K562 (cell line): ENCODE measurements at regions not wholly inside any gene's neighbourhood (a gene's known extent, or its start where the extent isn't known, plus 50 kb on each side); places are given as distances from the start of the nearest gene placed in this dataset.

Experiments used
- EZH2 ChIP-seq: IDR thresholded peaks from 2 replicates; pipeline ENCODE4 v1.6.1; 2012; ENCODE audit warnings: low read depth, mild to moderate bottlenecking, inconsistent platforms, low read length, borderline replicate concordance
- FOS ChIP-seq: IDR thresholded peaks from 3 replicates; pipeline ENCODE4 v1.6.1; 2011; ENCODE audit not compliant: insufficient read length; ENCODE audit errors: extremely low read depth
- GATAD2A ChIP-seq: fragments of 450-650 bp; IDR thresholded peaks from 2 replicates; pipeline ENCODE4 v1.6.1; 2017
- HDAC1 ChIP-seq, 2 experiments: fragments of 450-650 bp; IDR thresholded peaks; 2 replicates each; pipeline ENCODE4 v1.6.1; 2016 to 2017; ENCODE audit warnings: inconsistent platforms in 1 of 2, mild to moderate bottlenecking in 1 of 2, moderate library complexity in 1 of 2
- KDM4B ChIP-seq, 2 experiments: fragments of 450-650 bp in 1 of 2; sonication (generic) in 1 of 2; IDR thresholded peaks; 2 replicates each; pipeline ENCODE4 v1.6.1; 2016 to 2017; ENCODE audit warnings: borderline replicate concordance in 2 of 2, antibody characterized with exemption in 1 of 2, low read depth in 1 of 2, mild to moderate bottlenecking in 1 of 2
- POLR2AphosphoS2 ChIP-seq: IDR thresholded peaks from 2 replicates; pipeline ENCODE4 v1.6.1; 2012; ENCODE audit warnings: low read length, improper control_type of control experiment
- SAFB ChIP-seq: fragments of 200-400 bp; formaldehyde crosslinking; IDR thresholded peaks from 2 replicates; pipeline ENCODE4 v1.6.1; 2017; ENCODE audit warnings: low read depth, low read length, borderline replicate concordance
- SOX6 ChIP-seq: fragments of 450-650 bp; IDR thresholded peaks from 2 replicates; pipeline ENCODE4 v1.6.1; 2014; ENCODE audit warnings: mild to moderate bottlenecking
- TF ChIP-seq, protein P1 (sequence below): sonication (generic); formaldehyde crosslinking; IDR thresholded peaks from 2 replicates; pipeline ENCODE4 v1.8.0; 2022; ENCODE audit warnings: missing genetic modification reagents, mild to moderate bottlenecking, borderline replicate concordance
- TF ChIP-seq, protein P2 (sequence below): fragments of 250-450 bp; sonication (Bioruptor Pico); IDR thresholded peaks from 2 replicates; pipeline ENCODE4 v1.5.1; 2021; ENCODE audit warnings: mild to moderate bottlenecking
- TF ChIP-seq, protein P3 (sequence below): fragments of 450-650 bp; IDR thresholded peaks from 2 replicates; pipeline ENCODE4 v1.6.1; 2017; ENCODE audit warnings: antibody characterized with exemption, mild to moderate bottlenecking
- TF ChIP-seq, protein P4 (sequence below): IDR thresholded peaks from 2 replicates; pipeline ENCODE4 v1.6.1; 2011; ENCODE audit warnings: borderline replicate concordance, low read depth, mild to moderate bottlenecking, moderate library complexity, low read length; ENCODE audit not compliant: insufficient read depth, poor library complexity, severe bottlenecking
- TF ChIP-seq, protein P5 (sequence below): fragments of 450-650 bp; IDR thresholded peaks from 2 replicates; pipeline ENCODE4 v1.6.1; 2016; ENCODE audit warnings: mild to moderate bottlenecking

- TF ChIP-seq, protein P1, sequence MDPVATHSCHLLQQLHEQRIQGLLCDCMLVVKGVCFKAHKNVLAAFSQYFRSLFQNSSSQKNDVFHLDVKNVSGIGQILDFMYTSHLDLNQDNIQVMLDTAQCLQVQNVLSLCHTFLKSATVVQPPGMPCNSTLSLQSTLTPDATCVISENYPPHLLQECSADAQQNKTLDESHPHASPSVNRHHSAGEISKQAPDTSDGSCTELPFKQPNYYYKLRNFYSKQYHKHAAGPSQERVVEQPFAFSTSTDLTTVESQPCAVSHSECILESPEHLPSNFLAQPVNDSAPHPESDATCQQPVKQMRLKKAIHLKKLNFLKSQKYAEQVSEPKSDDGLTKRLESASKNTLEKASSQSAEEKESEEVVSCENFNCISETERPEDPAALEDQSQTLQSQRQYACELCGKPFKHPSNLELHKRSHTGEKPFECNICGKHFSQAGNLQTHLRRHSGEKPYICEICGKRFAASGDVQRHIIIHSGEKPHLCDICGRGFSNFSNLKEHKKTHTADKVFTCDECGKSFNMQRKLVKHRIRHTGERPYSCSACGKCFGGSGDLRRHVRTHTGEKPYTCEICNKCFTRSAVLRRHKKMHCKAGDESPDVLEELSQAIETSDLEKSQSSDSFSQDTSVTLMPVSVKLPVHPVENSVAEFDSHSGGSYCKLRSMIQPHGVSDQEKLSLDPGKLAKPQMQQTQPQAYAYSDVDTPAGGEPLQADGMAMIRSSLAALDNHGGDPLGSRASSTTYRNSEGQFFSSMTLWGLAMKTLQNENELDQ: no peak
- TF ChIP-seq SOX6 (peak; percentile 30; the same call in 1 of the 2 replicates), SAFB (no peak), GATAD2A (no peak), FOS (no peak), KDM4B (IDR thresholded peaks at IDR 0.05; ENCODE audit: borderline replicate concordance in 2 of 2, low read depth in 1 of 2) (no peak), HDAC1 (IDR thresholded peaks at IDR 0.05) (no peak), EZH2 (no peak), POLR2AphosphoS2 (no peak)
- TF ChIP-seq, protein P2, sequence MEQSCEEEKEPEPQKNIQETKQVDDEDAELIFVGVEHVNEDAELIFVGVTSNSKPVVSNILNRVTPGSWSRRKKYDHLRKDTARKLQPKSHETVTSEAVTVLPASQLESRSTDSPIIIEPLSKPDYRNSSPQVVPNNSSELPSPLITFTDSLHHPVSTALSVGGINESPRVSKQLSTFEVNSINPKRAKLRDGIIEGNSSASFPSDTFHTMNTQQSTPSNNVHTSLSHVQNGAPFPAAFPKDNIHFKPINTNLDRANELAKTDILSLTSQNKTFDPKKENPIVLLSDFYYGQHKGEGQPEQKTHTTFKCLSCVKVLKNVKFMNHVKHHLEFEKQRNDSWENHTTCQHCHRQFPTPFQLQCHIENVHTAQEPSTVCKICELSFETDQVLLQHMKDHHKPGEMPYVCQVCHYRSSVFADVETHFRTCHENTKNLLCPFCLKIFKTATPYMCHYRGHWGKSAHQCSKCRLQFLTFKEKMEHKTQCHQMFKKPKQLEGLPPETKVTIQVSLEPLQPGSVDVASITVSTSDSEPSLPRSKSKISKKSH (CRISPR knock-in tag): no peak
- TF ChIP-seq, protein P3, sequence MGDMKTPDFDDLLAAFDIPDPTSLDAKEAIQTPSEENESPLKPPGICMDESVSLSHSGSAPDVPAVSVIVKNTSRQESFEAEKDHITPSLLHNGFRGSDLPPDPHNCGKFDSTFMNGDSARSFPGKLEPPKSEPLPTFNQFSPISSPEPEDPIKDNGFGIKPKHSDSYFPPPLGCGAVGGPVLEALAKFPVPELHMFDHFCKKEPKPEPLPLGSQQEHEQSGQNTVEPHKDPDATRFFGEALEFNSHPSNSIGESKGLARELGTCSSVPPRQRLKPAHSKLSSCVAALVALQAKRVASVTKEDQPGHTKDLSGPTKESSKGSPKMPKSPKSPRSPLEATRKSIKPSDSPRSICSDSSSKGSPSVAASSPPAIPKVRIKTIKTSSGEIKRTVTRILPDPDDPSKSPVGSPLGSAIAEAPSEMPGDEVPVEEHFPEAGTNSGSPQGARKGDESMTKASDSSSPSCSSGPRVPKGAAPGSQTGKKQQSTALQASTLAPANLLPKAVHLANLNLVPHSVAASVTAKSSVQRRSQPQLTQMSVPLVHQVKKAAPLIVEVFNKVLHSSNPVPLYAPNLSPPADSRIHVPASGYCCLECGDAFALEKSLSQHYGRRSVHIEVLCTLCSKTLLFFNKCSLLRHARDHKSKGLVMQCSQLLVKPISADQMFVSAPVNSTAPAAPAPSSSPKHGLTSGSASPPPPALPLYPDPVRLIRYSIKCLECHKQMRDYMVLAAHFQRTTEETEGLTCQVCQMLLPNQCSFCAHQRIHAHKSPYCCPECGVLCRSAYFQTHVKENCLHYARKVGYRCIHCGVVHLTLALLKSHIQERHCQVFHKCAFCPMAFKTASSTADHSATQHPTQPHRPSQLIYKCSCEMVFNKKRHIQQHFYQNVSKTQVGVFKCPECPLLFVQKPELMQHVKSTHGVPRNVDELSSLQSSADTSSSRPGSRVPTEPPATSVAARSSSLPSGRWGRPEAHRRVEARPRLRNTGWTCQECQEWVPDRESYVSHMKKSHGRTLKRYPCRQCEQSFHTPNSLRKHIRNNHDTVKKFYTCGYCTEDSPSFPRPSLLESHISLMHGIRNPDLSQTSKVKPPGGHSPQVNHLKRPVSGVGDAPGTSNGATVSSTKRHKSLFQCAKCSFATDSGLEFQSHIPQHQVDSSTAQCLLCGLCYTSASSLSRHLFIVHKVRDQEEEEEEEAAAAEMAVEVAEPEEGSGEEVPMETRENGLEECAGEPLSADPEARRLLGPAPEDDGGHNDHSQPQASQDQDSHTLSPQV: peak; percentile 70; the same call in 1 of the 2 replicates
- TF ChIP-seq, protein P4, sequence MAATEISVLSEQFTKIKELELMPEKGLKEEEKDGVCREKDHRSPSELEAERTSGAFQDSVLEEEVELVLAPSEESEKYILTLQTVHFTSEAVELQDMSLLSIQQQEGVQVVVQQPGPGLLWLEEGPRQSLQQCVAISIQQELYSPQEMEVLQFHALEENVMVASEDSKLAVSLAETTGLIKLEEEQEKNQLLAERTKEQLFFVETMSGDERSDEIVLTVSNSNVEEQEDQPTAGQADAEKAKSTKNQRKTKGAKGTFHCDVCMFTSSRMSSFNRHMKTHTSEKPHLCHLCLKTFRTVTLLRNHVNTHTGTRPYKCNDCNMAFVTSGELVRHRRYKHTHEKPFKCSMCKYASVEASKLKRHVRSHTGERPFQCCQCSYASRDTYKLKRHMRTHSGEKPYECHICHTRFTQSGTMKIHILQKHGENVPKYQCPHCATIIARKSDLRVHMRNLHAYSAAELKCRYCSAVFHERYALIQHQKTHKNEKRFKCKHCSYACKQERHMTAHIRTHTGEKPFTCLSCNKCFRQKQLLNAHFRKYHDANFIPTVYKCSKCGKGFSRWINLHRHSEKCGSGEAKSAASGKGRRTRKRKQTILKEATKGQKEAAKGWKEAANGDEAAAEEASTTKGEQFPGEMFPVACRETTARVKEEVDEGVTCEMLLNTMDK: peak; percentile 89
- TF ChIP-seq, protein P5, sequence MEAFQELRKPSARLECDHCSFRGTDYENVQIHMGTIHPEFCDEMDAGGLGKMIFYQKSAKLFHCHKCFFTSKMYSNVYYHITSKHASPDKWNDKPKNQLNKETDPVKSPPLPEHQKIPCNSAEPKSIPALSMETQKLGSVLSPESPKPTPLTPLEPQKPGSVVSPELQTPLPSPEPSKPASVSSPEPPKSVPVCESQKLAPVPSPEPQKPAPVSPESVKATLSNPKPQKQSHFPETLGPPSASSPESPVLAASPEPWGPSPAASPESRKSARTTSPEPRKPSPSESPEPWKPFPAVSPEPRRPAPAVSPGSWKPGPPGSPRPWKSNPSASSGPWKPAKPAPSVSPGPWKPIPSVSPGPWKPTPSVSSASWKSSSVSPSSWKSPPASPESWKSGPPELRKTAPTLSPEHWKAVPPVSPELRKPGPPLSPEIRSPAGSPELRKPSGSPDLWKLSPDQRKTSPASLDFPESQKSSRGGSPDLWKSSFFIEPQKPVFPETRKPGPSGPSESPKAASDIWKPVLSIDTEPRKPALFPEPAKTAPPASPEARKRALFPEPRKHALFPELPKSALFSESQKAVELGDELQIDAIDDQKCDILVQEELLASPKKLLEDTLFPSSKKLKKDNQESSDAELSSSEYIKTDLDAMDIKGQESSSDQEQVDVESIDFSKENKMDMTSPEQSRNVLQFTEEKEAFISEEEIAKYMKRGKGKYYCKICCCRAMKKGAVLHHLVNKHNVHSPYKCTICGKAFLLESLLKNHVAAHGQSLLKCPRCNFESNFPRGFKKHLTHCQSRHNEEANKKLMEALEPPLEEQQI: peak; percentile 90
Observed at GRCh38 chr11:116276051-116277044, 496.4 kb downstream of the BUD13 start (continued).
